ENCODE measurements at regions not wholly inside any gene's neighbourhood (a gene's known extent, or its start where the extent isn't known, plus 50 kb on each side); places are given as distances from the start of the nearest gene placed in this dataset.

DNA sequence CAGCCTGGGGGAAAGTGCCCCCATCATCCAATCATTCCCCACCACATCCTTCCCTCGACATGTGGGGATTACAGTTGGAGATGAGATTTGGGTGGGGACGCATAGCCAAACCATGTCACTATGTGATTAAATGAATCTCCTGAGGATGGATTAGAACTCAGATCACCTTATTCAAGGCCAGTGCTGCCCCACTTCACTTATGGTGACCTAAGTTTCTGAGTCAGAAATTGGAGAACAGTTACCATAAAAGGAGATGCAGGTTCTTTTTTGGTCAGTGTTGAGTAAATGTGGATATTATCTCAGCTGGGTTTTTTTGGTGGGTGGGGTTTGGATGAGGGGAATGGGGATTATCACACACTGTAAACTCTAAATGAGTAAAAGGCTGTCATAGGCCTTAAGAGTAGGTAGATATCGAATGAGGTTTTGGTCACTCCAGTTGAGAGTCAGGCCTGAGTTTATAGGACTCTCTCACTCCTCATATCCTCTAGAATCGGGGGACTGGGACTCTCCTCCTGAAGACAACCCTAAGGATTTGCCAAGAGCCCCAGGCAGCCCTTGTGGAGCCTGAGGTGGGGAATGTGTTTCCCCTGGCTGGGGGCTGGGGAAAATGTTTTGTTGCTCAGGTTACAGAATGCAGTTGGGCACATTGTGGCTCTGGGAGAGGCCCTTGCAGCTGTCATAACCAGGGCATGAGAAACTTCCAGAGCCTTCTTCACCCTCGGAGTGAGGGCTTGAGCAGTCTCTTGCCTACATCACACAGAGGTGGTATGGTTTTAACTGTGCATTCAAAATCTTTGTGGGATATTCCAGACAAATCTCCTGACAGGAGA, 213.0 kb downstream of the BAMBI start:
- TF ChIP-seq WT1 (tag by site-specific recombination; IDR thresholded peaks at IDR 0.05) = no peak
- TF ChIP-seq, protein P1, sequence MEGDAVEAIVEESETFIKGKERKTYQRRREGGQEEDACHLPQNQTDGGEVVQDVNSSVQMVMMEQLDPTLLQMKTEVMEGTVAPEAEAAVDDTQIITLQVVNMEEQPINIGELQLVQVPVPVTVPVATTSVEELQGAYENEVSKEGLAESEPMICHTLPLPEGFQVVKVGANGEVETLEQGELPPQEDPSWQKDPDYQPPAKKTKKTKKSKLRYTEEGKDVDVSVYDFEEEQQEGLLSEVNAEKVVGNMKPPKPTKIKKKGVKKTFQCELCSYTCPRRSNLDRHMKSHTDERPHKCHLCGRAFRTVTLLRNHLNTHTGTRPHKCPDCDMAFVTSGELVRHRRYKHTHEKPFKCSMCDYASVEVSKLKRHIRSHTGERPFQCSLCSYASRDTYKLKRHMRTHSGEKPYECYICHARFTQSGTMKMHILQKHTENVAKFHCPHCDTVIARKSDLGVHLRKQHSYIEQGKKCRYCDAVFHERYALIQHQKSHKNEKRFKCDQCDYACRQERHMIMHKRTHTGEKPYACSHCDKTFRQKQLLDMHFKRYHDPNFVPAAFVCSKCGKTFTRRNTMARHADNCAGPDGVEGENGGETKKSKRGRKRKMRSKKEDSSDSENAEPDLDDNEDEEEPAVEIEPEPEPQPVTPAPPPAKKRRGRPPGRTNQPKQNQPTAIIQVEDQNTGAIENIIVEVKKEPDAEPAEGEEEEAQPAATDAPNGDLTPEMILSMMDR (tag by site-specific recombination; IDR thresholded peaks at IDR 0.05) = no peak
- TF ChIP-seq ZNF184 (tag by site-specific recombination; IDR thresholded peaks at IDR 0.05) = no peak
- TF ChIP-seq ZNF560 (tag by site-specific recombination; IDR thresholded peaks at IDR 0.05; ENCODE audit: borderline replicate concordance) = no peak
- no peak for TF ChIP-seq ZNF501 (tag by site-specific recombination; IDR thresholded peaks at IDR 0.05)
- TF ChIP-seq ZNF202 (tag by site-specific recombination; IDR thresholded peaks at IDR 0.05; ENCODE audit: borderline replicate concordance) = no peak
- no peak for TF ChIP-seq EGR2 (tag by site-specific recombination; IDR thresholded peaks at IDR 0.05; ENCODE audit: low read depth)
- no peak for TF ChIP-seq ZNF510 (tag by site-specific recombination; IDR thresholded peaks at IDR 0.05; ENCODE audit: insufficient replicate concordance)
- TF ChIP-seq ZNF157 (tag by site-specific recombination; IDR thresholded peaks at IDR 0.05) = no peak
- no peak for TF ChIP-seq ZNF610 (tag by site-specific recombination; IDR thresholded peaks at IDR 0.05; ENCODE audit: borderline replicate concordance)
